GM12878 (cell line): ENCODE measurements at regions not wholly inside any gene's neighbourhood (a gene's known extent, or its start where the extent isn't known, plus 50 kb on each side); places are given as distances from the start of the nearest gene placed in this dataset.

Source experiments
- ATAC-seq: fragments of 200-7000 bp; cut with Tn5 transposase; 3 replicates; pipeline ENCODE4 v1.9.1; 2020; ENCODE audit warnings: mild to moderate bottlenecking, moderate library complexity
- BruUV-seq: library from RNA; stranded (reverse); fragments of 400-500 nt; replicated peaks from 2 replicates; lab custom pipeline; 2021; lab: Mats Ljungman, UMichigan
- CTCF ChIA-PET: fragments of 300-600 bp; sonication (Branson Sonifier 250); formaldehyde crosslinking; extraction: SDS; loops from one replicate; lab custom pipeline; 2021; ENCODE audit warnings: inconsistent platforms; lab: Yijun Ruan, JAX
- POLR2A ChIA-PET: fragments of 350-600 bp; formaldehyde crosslinking; extraction: SDS; loops from one replicate; lab custom pipeline; 2021; ENCODE audit warnings: inconsistent platforms; lab: Charles Lee
- RAD21 ChIA-PET: fragments of 300-600 bp; sonication (Branson Sonifier 250); formaldehyde crosslinking; loops from one replicate; lab custom pipeline; 2023; ENCODE audit warnings: antibody characterized with exemption; ENCODE audit not compliant: unreplicated experiment; lab: Charles Lee
- SMC1A ChIA-PET: fragments of 300-600 bp; sonication (Branson Sonifier 250); formaldehyde crosslinking; loops from one replicate; lab custom pipeline; 2023; ENCODE audit not compliant: unreplicated experiment, uncharacterized antibody; lab: Charles Lee
- DNase-seq: peaks from one replicate; pipeline ENCODE4 v3.0.0-alpha.2; 2011; ENCODE audit warnings: low read depth, low spot score
- FAIRE-seq: peaks from 3 replicates; lab custom pipeline; 2011; peaks lifted over from hg19 to GRCh38; lab: Jason Lieb, UNC
- H2AFZ ChIP-seq: 2 replicates; pipeline ENCODE4 v1.6.0; 2011; ENCODE audit warnings: low read depth, low read length, control low read depth; ENCODE audit not compliant: control insufficient read depth
- H3K27ac ChIP-seq: 2 replicates; pipeline ENCODE4 v1.5.1; 2011; ENCODE audit warnings: control low read depth; ENCODE audit not compliant: control insufficient read depth, insufficient read depth
- H3K27me3 ChIP-seq, 2 experiments: replicated peaks in 1 of 2; 2 replicates each; pipeline versions ENCODE4 v1.6.0 to v1.6.1; 2011; ENCODE audit warnings: low read length in 1 of 2; ENCODE audit not compliant: control insufficient read depth in 2 of 2, insufficient read depth in 2 of 2
- H3K36me3 ChIP-seq, 2 experiments: 2 replicates each; pipeline ENCODE4 v1.5.1; 2011; ENCODE audit warnings: low read length in 1 of 2; ENCODE audit not compliant: control insufficient read depth in 2 of 2, insufficient read depth in 2 of 2
- H3K4me1 ChIP-seq: 2 replicates; pipeline ENCODE4 v1.6.1; 2011; ENCODE audit warnings: mild to moderate bottlenecking, low read length, moderate library complexity, mixed read lengths; ENCODE audit not compliant: control insufficient read depth, insufficient read depth
- H3K4me2 ChIP-seq: 2 replicates; pipeline ENCODE4 v1.6.0; 2011; ENCODE audit warnings: control low read depth; ENCODE audit not compliant: control insufficient read depth, insufficient read depth
- H3K4me3 ChIP-seq: fragments of 200-600 bp; sonication (generic); 2 replicates; pipeline ENCODE4 v1.5.1; 2016
- H3K79me2 ChIP-seq: 2 replicates; pipeline ENCODE4 v1.6.0; 2011; ENCODE audit warnings: low read length; ENCODE audit not compliant: control insufficient read depth, insufficient read depth
- H3K9ac ChIP-seq: 2 replicates; pipeline ENCODE4 v1.8.0; 2011; ENCODE audit warnings: low read length, control low read depth, mixed read lengths; ENCODE audit not compliant: control insufficient read depth, insufficient read depth
- H3K9me3 ChIP-seq: replicated peaks from 3 replicates; pipeline ENCODE4 v1.5.1; 2011; ENCODE audit warnings: mild to moderate bottlenecking, low read length; ENCODE audit not compliant: control insufficient read depth, insufficient read depth
- H4K20me1 ChIP-seq: 2 replicates; pipeline ENCODE4 v1.6.0; 2011; ENCODE audit not compliant: control insufficient read depth, insufficient read depth
- BCL11A ChIP-seq: IDR thresholded peaks from 2 replicates; pipeline ENCODE4 v1.6.1; 2011; ENCODE audit warnings: low read depth, low read length
- CBFB ChIP-seq: IDR thresholded peaks from 2 replicates; pipeline ENCODE4 v1.6.1; 2016; ENCODE audit warnings: antibody characterized with exemption, low read depth
- CBX3 ChIP-seq: fragments of 200-600 bp; sonication (generic); IDR thresholded peaks from 2 replicates; pipeline ENCODE4 v1.6.1; 2016; ENCODE audit warnings: low read depth, borderline replicate concordance
- CREB1 ChIP-seq: IDR thresholded peaks from 2 replicates; pipeline ENCODE4 v1.6.1; 2012; ENCODE audit warnings: low read depth, mild to moderate bottlenecking, inconsistent platforms
- KDM1A ChIP-seq: fragments of 200-600 bp; sonication (generic); IDR thresholded peaks from 2 replicates; pipeline ENCODE4 v1.6.1; 2016; ENCODE audit warnings: borderline replicate concordance
- NFXL1 ChIP-seq: fragments of 450-650 bp; IDR thresholded peaks from 2 replicates; pipeline ENCODE4 v1.6.1; 2017; ENCODE audit warnings: antibody characterized with exemption, mild to moderate bottlenecking, borderline replicate concordance
- NFYB ChIP-seq: IDR thresholded peaks from 2 replicates; pipeline ENCODE4 v1.6.1; 2011; ENCODE audit warnings: low read depth, mild to moderate bottlenecking, low read length, improper control_type of control experiment, moderate library complexity; ENCODE audit not compliant: insufficient read depth
- PRDM15 ChIP-seq: fragments of 450-650 bp; formaldehyde crosslinking; IDR thresholded peaks from 2 replicates; pipeline ENCODE4 v1.4.0; 2020; ENCODE audit warnings: mild to moderate bottlenecking, moderate library complexity
- RAD21 ChIP-seq: IDR thresholded peaks from 2 replicates; pipeline ENCODE4 v1.6.1; 2011; ENCODE audit warnings: mild to moderate bottlenecking, low read depth, low read length, moderate library complexity; ENCODE audit not compliant: insufficient read depth
- SMARCA5 ChIP-seq: fragments of 450-650 bp; IDR thresholded peaks from 2 replicates; pipeline ENCODE4 v1.6.1; 2017; ENCODE audit warnings: mild to moderate bottlenecking
- SREBF2 ChIP-seq: IDR thresholded peaks from 2 replicates; pipeline ENCODE4 v1.6.1; 2012; ENCODE audit warnings: mild to moderate bottlenecking, low read length
- STAT1 ChIP-seq: fragments of 450-650 bp; conservative IDR thresholded peaks from 2 replicates; pipeline ENCODE4 v1.6.1; 2014; ENCODE audit warnings: antibody characterized with exemption, mild to moderate bottlenecking
- TCF3 ChIP-seq: IDR thresholded peaks from 2 replicates; pipeline ENCODE4 v1.6.1; 2012; ENCODE audit warnings: low read depth, mild to moderate bottlenecking, low read length, borderline replicate concordance; ENCODE audit not compliant: insufficient read depth
- WGBS: methylation state at CpG from one replicate; pipeline ENCODE4 v1.1.6; 2016; ENCODE audit warnings: low lambda C conversion rate; ENCODE audit not compliant: insufficient replicate concordance, insufficient coverage; ENCODE audit errors: missing lambda C conversion rate; 5-methylcytosine and 5-hydroxymethylcytosine counted together
- in situ Hi-C: fragments of 300-500 bp; cut with MboI; formaldehyde crosslinking; loops from 9 replicates; pipeline ENCODE4 v1.14.3; 2018; ENCODE audit warnings: mixed read lengths
- intact Hi-C: fragments of 100-400 bp; cut with micrococcal nuclease; formaldehyde crosslinking; loops from one replicate; pipeline ENCODE4 v1.14.2; 2022; ENCODE audit not compliant: unreplicated experiment
- TF ChIP-seq, protein P1 (sequence below): fragments of 450-650 bp; IDR thresholded peaks from 2 replicates; pipeline ENCODE4 v1.6.1; 2017; ENCODE audit warnings: mild to moderate bottlenecking, moderate library complexity
- TF ChIP-seq, protein P2 (sequence below): fragments of 450-650 bp; IDR thresholded peaks from 2 replicates; pipeline ENCODE4 v1.6.1; 2014; ENCODE audit warnings: mild to moderate bottlenecking

- in situ Hi-C loops (no loop called here), intact Hi-C loops (no loop called here)
- FAIRE-seq (no peak), DNase-seq (no peak), ATAC-seq (no peak)
- Histone ChIP-seq H4K20me1 (no peaks in the 10 kb centered on the region), H3K79me2 (no peaks in the 10 kb centered on the region), H3K4me2 (no peak overlapping the region), H2AFZ (no peak overlapping the region), H3K27ac (no peak overlapping the region), H3K9ac (no peak overlapping the region), H3K4me1 (no peaks in the 10 kb centered on the region), H3K27me3 (no peaks in the 10 kb centered on the region), H3K9me3 (no peaks in the 10 kb centered on the region), H3K4me3 (no peak overlapping the region), H3K36me3 (no peaks in the 10 kb centered on the region)
- 5% methylated on average over 4 of the region's 4 CpGs for WGBS
- BruUV-seq = no TSS peak
- POLR2A ChIA-PET = no interaction called here
- SMC1A ChIA-PET = no interaction called here
- RAD21 ChIA-PET = no interaction called here
- CTCF ChIA-PET = no interaction called here
- no peak for TF ChIP-seq KDM1A
- TF ChIP-seq NFXL1 = no peak
- TF ChIP-seq CBFB = no peak
- no peak for TF ChIP-seq RAD21
- TF ChIP-seq, protein P1, sequence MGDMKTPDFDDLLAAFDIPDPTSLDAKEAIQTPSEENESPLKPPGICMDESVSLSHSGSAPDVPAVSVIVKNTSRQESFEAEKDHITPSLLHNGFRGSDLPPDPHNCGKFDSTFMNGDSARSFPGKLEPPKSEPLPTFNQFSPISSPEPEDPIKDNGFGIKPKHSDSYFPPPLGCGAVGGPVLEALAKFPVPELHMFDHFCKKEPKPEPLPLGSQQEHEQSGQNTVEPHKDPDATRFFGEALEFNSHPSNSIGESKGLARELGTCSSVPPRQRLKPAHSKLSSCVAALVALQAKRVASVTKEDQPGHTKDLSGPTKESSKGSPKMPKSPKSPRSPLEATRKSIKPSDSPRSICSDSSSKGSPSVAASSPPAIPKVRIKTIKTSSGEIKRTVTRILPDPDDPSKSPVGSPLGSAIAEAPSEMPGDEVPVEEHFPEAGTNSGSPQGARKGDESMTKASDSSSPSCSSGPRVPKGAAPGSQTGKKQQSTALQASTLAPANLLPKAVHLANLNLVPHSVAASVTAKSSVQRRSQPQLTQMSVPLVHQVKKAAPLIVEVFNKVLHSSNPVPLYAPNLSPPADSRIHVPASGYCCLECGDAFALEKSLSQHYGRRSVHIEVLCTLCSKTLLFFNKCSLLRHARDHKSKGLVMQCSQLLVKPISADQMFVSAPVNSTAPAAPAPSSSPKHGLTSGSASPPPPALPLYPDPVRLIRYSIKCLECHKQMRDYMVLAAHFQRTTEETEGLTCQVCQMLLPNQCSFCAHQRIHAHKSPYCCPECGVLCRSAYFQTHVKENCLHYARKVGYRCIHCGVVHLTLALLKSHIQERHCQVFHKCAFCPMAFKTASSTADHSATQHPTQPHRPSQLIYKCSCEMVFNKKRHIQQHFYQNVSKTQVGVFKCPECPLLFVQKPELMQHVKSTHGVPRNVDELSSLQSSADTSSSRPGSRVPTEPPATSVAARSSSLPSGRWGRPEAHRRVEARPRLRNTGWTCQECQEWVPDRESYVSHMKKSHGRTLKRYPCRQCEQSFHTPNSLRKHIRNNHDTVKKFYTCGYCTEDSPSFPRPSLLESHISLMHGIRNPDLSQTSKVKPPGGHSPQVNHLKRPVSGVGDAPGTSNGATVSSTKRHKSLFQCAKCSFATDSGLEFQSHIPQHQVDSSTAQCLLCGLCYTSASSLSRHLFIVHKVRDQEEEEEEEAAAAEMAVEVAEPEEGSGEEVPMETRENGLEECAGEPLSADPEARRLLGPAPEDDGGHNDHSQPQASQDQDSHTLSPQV = no peak
- no peak for TF ChIP-seq SMARCA5
- no peak for TF ChIP-seq NFYB
- no peak for TF ChIP-seq CBX3
- TF ChIP-seq, protein P2, sequence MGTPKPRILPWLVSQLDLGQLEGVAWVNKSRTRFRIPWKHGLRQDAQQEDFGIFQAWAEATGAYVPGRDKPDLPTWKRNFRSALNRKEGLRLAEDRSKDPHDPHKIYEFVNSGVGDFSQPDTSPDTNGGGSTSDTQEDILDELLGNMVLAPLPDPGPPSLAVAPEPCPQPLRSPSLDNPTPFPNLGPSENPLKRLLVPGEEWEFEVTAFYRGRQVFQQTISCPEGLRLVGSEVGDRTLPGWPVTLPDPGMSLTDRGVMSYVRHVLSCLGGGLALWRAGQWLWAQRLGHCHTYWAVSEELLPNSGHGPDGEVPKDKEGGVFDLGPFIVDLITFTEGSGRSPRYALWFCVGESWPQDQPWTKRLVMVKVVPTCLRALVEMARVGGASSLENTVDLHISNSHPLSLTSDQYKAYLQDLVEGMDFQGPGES = no peak
- TF ChIP-seq STAT1 = no peak
- no peak for TF ChIP-seq PRDM15 (CRISPR knock-in tag)
- TF ChIP-seq BCL11A = no peak
- TF ChIP-seq SREBF2 = no peak
- TF ChIP-seq CREB1 = no peak
- TF ChIP-seq TCF3 = no peak
These were observed 387.3 kb downstream of the FAM72C start for GRCh38 chr1:143584508-143584907.
